ENCODE measurements at regions not wholly inside any gene's neighbourhood (a gene's known extent, or its start where the extent isn't known, plus 50 kb on each side); places are given as distances from the start of the nearest gene placed in this dataset.

DNA sequence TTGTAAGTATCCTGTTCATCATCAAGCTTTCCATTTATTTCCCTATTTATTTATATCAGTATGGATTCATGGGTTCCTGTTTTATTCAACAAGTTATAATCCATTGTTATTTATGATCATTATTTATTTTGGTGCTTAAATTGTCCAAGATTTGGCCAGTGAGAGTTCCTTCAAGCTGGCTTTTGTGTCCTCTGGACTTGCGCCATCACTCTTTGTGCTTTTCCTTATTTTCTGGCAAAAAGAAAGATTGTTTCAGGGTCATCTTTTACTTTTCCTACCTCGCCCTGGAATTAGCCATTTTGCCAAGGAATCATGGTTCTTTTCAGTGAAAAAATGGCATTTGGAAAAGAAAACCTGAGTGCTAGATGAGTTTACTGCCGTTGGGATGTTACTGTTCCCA, 193.4 kb downstream of the ADAMTS15 start:
- TF ChIP-seq CTCF (IDR thresholded peaks at IDR 0.05; ENCODE audit: low read depth, low read length, missing input control), result no peak
- no peak for TF ChIP-seq RAD21 (IDR thresholded peaks at IDR 0.05)
- no peak for TF ChIP-seq MAX (IDR thresholded peaks at IDR 0.05)
- TF ChIP-seq REST (IDR thresholded peaks at IDR 0.05), result no peak
- no peak for TF ChIP-seq HNF4G (IDR thresholded peaks at IDR 0.05)
- no peak for TF ChIP-seq RXRA (IDR thresholded peaks at IDR 0.05)
